Fibroblast of pulmonary artery (primary cell): ENCODE measurements at regions not wholly inside any gene's neighbourhood (a gene's known extent, or its start where the extent isn't known, plus 50 kb on each side); places are given as distances from the start of the nearest gene placed in this dataset.

Experiments
- DNase-seq: peaks from one replicate; pipeline ENCODE4 v3.0.0-alpha.2; 2010; ENCODE audit warnings: low read depth
- H3K4me3 ChIP-seq: replicated peaks from 2 replicates; pipeline ENCODE4 v1.5.1; 2011; ENCODE audit warnings: low read depth, mild to moderate bottlenecking, control low read depth, low read length, moderate library complexity
- TF ChIP-seq, protein P1 (sequence below): IDR thresholded peaks from 2 replicates; pipeline ENCODE4 v1.5.1; 2011; ENCODE audit warnings: mild to moderate bottlenecking, control low read depth, low read length, inconsistent platforms; ENCODE audit errors: missing control alignments

DNA sequence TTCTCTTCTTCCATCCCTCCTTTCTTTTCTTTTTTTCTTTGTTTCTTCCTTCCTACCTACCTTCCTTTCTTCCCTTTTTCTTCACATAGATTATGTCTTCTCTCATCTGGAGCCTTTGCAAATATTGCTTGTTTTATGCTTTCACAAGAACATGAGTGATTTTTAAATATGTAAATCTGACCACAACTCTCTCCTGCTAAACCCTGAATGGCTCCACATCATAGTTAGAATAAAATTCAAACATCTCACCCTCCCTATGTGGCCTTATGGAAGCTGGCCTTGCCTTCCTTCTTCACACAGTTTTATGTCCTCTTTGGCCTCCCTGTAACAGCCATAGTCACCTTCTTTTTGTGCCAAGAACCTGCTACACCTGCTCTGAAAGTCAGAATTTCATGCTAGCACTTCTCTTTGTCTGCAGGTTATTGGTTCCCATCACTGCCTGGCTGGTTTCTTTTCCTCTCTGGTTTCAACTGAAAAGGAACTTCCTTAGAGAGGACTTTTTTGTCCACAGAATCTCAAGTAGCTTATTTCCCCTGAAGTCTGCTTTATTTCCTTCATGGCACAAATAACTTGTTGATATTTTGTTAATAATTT, 114.3 kb upstream of the TNC start:
- H3K4me3 ChIP-seq, result no peak overlapping the region
- no peak for DNase-seq
- TF ChIP-seq, protein P1, sequence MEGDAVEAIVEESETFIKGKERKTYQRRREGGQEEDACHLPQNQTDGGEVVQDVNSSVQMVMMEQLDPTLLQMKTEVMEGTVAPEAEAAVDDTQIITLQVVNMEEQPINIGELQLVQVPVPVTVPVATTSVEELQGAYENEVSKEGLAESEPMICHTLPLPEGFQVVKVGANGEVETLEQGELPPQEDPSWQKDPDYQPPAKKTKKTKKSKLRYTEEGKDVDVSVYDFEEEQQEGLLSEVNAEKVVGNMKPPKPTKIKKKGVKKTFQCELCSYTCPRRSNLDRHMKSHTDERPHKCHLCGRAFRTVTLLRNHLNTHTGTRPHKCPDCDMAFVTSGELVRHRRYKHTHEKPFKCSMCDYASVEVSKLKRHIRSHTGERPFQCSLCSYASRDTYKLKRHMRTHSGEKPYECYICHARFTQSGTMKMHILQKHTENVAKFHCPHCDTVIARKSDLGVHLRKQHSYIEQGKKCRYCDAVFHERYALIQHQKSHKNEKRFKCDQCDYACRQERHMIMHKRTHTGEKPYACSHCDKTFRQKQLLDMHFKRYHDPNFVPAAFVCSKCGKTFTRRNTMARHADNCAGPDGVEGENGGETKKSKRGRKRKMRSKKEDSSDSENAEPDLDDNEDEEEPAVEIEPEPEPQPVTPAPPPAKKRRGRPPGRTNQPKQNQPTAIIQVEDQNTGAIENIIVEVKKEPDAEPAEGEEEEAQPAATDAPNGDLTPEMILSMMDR, result no peak

DNA sequence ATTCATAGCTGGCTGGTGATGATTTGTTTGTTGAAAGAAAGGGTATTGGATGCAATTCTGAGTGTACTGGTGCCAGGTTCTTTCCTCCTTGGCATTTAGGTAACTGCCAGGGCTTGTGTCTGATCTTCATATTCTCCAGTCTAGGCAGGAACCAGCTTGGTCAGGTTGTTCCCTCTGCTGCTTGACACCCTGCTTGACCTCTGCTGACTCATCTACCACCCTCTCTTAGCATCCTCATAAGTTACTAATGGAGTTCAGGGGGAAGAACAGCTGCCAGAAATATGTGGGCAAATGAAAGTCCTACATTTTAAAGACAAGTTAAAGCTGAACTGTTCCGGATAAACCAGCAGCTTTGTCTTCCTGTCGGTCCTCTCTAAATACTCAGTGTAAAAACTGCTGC, 116.1 kb upstream of the TNC start:
- H3K4me3 ChIP-seq, result no peak overlapping the region
- TF ChIP-seq, protein P1, result no peak
- DNase-seq, result peak; percentile 44

DNA sequence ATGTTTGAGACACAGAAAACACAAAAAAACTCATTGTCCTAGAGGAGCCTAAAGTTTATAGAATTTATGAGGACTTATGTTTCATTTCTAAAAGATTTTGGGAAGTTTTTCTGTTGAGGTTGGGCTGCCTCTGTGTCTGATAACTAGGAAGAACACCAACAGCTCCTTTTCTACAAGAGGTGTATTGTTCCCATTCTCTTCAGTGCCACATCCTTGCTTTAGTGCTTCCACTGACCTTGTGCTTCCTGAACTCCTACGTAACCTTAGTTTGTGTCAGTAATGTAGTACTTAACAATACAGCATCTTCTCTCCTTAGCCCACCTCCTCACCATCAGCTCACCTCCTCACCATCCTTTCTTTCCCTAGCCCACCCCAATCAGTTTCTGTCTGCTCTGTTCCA, 117.3 kb upstream of the TNC start:
- H3K4me3 ChIP-seq, result no peak overlapping the region
- DNase-seq, result no peak
- TF ChIP-seq, protein P1, result no peak

DNA sequence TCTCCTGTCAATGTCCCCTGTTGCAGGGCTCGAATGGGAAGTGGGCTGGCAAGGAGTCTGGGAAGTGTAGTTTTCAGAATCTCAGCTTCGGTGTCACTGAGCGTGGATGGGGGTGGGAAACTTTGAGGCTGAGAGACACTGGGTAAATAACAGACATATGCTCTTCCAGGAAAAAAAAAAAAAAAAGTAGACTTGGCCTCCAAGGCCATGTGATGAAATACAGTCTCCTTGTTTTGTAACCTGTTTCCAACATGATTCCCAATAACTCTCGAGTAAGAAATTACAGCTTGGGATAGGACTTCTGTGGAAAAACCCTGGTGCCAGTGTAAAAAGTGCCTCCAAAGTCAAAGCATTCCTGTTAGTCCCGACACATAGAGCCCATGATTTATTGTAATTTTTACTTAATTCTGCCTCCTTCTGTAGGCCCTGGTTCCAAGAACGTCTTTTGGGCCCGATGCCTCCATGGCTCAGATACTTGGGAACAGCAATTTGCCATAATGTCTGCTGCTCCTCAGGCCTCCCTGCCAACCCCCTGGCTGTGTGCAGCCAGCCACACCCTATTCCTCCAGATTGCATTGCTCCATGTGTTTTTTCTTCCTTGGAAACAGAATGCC, 119.5 kb upstream of the TNC start:
- DNase-seq, result peak; percentile 40
- no peak overlapping the region for H3K4me3 ChIP-seq
- TF ChIP-seq, protein P1, result no peak

DNA sequence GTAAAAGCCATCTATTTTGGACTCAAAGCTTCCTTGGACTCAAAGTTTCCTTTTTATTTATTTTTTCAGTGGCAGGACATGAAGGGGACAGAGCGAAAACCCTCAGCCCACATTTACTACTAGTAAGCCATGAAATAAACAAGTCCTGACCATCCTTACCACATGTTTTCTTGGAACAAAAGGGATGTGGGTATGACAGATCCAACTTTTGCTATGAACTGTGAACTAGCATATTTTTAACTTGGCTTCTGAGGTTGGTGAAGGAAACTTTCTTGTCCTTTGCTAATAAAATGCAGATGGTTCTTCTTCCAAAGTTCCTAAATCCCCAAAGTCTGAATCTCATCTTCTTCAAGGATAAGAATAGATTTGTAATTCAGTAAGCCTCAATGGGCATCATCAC, 122.7 kb upstream of the TNC start:
- H3K4me3 ChIP-seq, result no peak overlapping the region
- DNase-seq, result no peak
- TF ChIP-seq, protein P1, result no peak

DNA sequence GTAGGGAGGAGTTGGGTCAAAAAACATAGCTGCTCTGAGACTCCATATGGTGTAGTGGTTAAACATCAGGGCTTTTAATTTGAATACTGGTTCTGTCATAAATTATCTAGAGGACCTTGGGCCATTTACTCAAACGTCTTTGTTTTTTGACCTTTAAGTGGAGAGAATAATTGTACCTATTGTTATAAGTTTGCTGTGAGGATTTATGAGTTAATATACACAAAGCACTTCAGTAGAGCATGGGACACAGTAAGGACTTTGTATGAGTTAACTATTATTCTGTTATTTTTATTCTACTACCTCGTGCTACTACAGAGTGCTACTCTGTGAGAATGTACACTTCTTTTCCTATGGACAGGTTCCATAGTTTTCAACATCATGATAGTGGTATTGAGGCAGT, 123.7 kb upstream of the TNC start:
- TF ChIP-seq, protein P1, result no peak
- DNase-seq, result no peak
- H3K4me3 ChIP-seq, result no peak overlapping the region

DNA sequence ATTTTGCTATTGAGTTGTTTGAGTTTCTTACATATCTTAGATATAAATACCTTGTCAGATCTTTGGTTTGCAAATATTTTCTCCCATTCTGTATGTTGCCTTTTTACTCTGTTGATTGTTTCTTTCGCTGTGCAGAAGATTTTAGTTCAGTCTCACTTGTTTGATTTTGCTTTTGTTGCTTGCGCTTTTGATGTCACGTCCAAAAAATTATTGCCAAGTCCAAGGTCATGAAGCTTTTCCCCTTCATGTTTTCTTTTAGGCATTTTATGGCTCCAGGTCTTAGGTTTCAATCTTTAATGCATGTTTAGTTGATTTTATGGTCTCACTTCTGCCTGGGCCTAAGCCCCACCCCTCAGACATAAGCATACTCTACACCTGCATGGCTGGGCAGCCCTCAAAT, 131.5 kb upstream of the TNC start:
- no peak overlapping the region for H3K4me3 ChIP-seq
- TF ChIP-seq, protein P1, result no peak
- no peak for DNase-seq
